NCI-H2107 treated with DMSO at 0.1 percent for 48 hours (cell line): ENCODE measurements at regions not wholly inside any gene's neighbourhood (a gene's known extent, or its start where the extent isn't known, plus 50 kb on each side); places are given as distances from the start of the nearest gene placed in this dataset.
"Not testable (repeated sequence)": the region's sequence is repeated elsewhere in the genome, so short reads cannot be mapped to it uniquely, and the experiment has no call there.

Experiments
- DNase-seq: peaks from one replicate; lab custom pipeline; 2025; ENCODE audit not compliant: unreplicated experiment; lab: John Stamatoyannopoulos, UW

DNA sequence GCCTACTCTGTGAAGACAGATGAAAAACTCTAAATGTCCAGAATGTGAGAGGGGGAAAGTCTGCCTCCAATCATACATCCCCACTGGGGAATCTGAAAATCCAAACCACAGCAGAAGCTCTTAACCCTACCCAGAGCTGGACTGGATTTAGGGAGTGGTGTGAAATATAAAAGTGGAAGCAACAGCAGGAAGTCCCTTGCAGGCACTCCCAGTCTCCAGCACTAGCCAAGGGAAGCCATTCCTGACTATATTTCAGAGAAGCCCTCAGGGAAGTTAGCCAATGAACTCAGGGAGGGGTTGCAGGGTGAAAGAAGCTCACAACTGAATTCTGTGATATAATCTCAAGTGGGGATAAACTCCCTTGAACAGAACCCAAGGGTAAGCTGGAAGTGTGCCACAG lies 51.5 kb downstream of the CRPPA start:
- no peak for DNase-seq

DNA sequence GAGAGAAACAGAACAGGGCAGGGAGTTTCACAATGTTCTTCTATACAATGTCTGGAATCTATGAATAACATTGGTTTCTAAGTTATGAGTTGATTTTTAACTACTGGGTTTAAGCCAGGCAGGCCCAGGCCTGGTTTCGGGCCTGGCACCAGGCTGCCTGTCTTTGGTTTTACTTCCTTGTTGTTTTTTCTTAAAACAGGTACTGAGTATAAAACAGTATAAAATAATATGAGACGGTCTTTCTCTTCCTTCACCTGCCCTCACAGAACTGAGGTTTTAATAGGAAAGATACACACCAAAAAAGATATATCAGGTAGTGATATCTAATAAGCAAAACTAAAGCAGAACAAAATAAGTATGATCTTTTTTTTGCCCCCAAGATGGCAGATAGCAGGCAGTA lies 52.0 kb downstream of the CRPPA start:
- DNase-seq: not testable (repeated sequence)

DNA sequence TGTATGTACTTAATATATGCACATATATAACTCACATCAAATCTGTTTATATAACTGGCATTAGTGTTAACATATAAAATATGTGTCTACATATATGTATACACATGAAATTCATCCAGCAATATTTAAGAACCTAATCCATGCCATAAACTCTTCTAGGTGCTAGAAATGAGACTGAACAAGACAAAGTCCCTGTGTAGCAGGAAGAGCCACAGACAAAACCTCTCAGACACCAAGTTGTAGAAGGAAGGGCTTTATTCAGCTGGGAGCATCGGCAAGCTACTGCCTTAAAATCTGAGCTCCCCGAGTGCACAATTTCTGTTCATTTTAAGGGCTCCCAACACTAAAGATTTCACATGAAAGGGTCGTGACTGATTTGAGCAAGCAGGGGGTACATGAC lies 52.5 kb downstream of the CRPPA start:
- no peak for DNase-seq

DNA sequence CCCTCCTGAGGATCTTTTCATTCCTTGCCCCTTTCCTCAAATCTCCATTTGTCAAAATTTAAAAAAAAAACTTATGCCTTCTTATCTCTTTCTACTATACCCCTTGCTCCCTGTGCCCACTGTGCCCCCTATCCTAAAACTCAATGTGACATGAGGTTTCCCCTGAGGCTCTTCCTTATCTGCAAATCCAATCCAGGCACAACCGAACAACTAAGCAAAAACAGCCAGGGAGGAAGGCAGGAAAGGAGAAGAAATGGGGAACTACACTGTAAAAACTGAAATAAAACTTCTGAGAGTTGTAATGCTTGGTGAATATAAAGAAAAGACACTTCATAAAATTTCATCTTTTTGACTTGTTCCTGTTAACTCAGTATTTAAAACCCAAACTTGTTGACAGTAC lies 54.2 kb downstream of the CRPPA start:
- no peak for DNase-seq

DNA sequence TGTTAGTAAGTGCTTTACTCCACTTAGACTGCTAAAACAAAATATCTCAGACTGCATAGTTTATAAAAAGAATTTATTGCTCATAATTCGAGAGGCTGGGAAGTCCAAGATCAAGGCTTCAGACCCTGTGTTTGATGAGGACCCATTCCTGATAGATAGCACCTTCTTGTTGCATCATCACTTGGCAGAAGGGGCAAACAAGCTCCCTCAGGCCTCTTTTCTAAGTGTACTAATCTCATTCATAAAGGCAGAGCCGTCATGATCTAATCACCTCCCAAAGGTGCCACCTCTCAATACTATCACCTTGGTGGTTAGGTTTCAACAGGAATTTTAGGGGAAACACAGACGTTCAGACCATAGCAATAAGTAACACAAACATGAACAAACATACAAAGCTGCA lies 55.4 kb downstream of the CRPPA start:
- DNase-seq: no peak

DNA sequence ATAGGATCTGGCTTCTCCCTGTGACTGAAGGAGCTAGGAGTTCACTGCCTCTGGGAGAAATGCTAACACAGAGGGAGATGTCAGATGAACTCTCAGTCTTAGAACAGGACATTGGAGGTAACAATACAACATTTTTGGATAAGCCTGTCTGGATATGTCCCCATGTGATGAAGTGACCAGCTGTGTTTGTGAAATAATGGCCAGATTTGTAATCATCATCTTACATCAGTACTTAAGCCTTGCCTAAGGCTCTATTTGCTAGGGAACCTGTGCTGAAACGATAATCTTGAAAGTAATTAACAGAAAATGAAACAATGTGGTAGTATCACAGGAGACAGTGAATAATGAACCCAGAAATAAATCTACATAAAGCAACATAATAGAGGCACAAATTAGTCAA lies 56.2 kb downstream of the CRPPA start:
- DNase-seq: no peak

DNA sequence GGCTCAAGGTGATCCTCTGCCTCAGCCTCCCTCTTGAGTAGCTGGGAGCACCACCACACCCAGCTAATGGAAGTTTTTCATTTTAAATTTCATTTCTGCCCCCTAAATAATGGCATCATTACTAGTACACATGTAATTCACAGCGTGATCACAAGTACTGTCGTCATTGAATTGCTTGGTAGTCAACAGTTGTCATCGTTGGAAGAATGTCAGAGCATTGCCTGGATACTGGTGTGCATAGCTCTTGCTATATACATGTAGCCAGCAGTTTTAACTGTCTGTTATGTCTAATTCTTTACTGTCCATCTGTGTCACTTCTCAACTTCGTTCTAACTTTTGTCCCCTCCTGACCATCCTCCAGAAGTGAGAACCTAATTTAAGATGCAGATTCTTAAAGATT lies 62.1 kb downstream of the CRPPA start:
- DNase-seq: no peak

DNA sequence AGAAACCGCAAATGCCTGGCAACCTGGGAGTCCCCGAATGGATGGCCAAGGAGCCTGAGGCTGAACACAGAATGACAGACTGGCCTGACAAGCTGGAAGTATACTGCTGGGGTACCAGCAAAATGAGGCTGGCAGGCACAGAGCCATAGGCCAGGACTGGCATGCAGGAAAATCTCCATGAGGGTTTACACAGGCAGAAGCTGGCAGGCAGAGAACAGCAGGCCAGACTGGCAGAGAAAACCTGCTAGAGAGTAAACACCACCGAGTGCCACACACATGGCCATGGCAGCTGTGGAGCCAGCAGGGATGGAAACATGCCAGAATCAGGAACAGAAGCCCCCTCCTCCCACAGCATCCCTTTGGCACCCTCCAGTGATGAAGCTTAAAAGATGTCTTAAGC lies 63.4 kb downstream of the CRPPA start:
- DNase-seq: no peak

DNA sequence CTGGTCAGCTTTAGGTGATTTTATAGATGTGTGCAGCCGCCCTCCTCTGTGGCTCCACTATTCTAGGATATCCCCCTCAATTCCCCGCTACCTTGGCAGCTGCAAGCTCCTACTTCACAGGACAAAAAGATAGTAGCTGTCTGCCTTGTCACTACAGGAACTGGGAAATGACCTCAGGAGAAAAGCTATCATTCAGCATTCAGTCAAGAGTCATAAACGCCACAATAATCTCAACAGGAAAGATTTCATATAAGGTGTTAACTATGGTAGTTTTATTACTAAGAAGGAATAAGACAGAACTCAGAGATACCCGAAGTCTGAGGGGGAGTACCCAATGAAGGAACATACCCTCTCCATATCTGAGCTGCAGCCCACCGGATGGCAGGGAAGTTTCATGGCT lies 63.9 kb downstream of the CRPPA start:
- no peak for DNase-seq

DNA sequence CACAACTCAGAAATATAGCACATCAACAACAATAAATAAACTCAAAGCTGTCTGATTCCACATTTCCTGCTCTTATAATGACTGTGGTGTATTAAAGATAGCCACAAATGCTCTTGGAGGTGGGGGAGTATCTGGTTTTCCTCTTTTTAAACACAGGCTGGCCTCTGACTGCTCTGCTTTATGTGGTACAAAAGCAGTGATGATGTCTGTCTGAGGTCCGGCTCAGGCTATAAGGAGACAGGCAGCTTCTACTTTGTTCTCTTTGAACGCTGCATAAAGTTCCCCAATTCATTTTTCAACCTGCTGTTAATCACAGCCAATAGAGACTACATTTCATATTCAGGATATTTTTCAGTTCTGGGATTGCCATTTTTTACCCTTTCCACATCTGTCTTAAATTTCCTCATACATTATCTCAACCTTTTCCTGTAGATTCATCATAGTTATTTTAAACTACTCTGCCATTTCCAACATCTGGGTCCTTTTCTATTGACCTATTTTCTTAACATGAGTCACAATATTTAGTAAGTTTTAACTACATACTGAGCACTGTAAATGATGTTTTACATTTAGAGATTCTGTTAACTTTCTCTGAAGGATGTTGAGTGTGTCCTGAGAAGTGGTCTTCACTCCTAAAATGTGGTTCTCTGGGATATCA lies 64.9 kb downstream of the CRPPA start:
- DNase-seq: no peak

DNA sequence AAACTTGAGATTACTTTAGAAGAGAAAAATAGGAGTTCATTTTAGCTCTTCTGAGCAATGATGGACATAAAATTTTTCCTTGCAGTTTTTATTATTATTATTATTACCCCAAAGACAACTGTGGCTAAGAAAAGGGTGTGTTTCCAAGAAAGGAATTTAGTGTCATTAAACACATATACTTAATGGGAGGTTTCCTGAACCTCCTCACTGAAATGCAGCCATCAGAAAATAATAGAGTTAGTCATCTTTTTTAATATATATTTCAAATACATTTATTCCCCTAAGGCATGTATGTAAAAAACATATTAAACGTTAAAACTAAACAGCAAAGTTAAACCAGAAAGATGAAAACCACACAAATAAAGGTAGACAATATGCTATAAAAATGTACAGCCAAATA lies 66.8 kb downstream of the CRPPA start:
- no peak for DNase-seq

DNA sequence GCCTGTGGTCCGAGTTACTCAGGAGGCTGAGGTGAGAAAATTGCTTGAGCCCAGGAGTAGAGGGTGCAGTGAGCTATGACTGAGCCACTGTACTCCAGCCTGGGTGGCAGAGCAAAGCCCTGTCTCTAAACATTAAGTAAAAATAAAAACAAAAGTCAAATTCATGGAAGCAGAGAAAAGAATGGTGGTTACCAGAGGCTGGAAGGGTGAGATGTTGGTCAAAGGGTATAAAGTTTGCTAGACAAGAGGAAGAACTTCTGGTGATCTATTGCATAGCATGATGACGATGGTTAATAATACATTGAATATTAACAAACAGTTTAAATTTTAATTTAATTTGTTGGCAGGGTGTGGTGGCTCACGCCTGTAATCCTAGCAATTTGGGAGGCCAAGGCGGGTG lies 68.1 kb downstream of the CRPPA start:
- DNase-seq: no peak

DNA sequence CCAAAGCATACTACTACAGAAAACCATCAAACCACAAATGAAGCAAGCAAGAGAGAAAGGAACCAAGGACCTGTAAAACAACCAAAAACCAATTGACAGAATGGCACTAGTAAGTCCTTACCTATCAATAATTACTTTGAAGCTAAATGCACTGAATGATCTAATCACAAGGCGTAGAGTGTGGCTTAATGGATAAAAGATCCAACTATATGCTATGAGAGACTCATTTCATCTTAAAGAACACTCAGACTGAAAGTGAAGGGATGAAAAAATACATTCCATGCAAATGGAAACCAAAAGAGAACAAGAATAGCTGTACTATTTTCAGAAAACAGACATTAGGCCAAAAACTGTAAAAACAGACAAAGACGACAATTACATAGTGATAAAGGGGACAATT lies 70.7 kb downstream of the CRPPA start:
- DNase-seq: no peak

DNA sequence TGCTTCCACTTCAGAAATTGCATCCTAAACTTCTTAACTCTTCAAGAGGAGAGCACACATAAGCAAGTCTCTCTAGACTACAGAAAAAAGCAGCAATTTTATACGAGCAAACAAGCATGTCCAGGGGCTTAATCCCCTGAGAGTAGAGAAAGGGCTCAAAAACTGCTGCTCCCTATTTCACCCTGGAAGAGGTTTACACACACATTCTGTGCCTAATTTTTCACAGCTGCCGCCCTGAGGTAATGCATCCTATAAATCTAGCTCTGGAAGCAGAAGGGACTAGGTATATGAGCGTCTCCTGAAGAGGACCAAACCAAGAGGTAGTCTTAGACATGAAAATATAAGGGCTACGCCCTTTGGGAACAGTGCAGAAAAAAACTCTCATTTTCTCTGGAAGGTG lies 73.1 kb downstream of the CRPPA start:
- DNase-seq: no peak

DNA sequence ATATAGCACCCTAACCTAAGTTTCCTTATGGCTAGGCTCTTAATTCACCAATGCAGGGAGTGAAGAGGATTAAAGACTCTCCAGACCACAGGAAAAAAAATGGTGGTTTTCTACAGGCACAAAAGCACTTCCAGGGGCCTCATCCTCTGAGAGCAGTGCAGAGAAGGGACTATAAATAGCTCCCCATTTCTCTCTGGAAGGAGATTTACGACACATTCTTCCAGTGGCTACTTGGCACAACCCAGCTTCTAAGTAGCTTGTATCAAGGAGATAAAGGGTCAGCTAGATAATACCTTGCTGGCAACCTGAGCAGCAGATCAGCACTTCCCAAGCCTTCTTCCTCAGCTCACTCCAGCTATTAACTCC lies 73.5 kb downstream of the CRPPA start:
- DNase-seq: no peak

DNA sequence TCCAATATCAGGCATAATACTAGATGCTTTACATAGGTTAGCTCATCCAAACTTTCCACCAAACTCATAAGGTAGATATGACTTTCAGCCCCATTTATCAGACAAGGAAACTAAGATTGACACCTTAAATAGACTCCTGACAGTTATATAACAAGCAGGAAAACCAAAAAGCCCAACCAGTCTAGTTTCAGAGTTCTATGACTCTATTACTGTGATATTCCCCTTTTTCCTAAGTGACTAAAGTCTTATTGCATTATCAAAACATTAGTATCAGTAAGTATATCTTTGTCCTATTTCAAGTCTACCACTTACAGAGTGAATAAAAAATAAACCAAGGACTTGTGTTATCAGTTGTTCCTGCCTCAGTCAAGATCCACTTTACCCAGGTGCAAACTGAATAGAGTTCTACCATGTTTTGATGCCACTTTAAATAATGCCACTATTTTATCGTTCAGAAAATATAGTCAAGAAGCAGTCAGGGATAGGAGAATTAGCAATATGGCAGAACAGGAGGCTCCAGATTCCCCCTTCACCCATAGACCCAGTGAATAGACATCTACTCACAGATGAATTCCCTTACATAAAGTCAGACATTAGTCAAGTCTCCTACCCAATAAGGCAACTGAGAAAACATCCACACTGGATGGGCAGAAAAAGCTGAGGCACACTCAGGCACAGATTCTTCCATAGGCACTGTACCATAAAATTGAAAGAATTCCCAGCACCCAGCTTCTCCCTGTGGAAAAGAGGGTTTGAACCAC lies 74.1 kb downstream of the CRPPA start:
- no peak for DNase-seq

DNA sequence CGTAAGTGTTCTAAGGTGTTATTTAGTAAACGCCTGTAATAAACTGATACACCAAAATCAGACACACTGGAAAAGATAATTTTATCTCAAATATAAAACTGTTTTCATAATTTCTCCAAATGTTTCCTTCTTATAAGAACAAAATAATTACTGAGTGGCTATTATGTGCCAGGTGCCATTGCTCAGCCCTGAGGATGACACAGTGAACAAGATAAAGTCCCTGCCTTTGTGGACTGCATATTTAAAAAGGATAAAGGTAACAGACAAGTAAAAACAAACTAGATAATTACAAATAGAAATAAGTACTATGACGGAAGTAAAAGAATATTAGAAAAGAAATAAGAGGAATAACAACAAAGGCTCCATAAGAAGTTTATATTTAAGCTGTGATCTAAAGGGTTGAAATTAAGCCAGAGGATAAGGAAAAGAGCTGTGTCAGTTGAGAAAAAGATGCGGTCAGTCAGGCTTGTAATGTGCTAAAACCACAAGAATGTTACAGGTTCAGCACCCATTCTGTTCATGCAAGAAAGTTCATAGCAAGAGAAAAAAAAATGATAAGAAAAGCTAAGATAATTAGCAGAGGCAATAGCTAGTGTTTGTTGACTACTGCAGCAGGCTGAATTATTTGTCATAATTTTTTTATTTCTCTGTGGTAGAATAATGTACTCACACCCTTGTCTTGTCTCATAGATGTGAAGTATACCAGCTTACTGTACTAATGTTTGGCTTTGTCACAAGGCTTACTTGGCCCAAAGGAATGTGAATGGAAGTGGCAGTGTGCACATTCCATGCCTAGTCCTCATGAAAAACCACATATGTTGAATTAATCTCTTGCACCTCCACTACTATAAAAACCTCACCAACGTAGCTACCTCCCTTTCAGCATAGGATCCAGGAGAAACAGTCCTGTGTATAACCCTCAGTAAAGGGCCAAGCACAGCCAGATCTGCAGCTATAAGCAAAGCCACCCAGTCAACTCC lies 75.1 kb downstream of the CRPPA start:
- no peak for DNase-seq

DNA sequence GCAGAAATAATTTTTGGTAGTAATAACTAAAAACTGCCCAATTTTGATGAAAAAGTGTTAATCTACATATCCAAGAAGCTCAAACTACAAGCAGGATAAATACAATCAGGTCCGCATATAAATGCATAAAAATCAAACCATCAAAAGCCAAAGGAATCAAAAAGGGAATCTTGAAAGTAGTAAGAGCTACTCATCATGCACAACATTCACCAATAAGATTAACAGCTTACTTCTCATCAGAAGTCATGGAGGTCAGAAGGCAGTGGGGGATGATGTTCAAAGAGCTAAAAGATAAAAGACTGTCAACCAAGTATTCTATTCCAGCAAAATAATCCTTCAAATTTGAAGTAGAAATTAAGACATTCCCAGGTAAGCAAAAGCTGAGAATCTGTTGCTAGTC lies 76.4 kb downstream of the CRPPA start:
- no peak for DNase-seq

DNA sequence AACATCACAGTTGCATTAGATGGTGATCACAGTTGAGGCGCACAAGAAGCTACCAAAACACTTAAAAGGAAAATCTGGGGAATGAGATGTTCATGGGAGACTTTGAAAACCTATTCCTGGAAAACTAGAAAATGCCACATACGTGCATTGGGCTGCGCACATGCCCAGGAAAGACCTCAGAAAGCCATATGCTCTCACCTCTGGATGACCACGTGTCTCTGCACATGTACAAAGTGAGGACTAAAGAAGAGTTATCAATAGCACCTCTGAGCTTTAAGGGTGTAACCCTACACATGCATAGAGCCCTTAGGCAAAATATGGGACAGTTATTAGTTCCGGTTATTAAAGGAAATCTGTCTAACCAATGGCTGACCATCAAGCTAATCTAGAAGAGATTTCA lies 77.7 kb downstream of the CRPPA start:
- DNase-seq: no peak

DNA sequence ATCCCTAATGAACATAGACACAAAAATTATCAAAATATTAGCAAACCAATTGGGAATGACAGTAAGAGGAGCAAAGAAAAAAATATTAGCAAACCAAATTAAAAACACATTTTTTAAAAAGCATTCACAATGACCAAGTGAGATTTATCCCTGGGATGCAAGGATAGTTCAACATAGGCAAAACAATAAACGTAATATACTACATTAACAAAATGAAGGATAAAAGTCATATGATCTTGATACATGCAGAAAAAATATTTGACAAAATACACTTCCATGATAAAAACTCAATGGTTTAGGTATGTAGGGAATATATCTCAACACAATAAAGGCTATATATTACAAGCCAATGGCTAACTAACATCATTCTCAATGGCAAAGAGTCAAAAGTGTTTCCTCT lies 83.3 kb downstream of the CRPPA start:
- no peak for DNase-seq

DNA sequence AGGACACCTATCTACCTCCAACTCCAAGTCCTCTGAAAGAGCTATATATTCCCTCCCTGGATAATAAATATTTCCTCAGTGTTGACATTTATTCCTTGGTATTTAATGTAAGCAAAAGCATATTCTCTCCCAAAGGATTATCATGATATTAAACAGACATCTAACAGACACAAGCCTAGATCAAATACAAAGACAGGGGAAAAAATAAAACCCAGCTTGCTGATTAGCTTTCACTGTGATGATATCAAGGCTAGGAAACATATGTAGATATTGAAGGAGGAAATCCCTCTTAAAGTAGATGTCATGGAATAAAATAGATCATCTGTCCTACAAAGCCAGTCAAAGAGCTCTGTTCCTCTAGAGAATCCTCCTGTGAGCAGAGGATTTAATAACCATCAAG lies 95.2 kb downstream of the CRPPA start:
- DNase-seq: no peak

DNA sequence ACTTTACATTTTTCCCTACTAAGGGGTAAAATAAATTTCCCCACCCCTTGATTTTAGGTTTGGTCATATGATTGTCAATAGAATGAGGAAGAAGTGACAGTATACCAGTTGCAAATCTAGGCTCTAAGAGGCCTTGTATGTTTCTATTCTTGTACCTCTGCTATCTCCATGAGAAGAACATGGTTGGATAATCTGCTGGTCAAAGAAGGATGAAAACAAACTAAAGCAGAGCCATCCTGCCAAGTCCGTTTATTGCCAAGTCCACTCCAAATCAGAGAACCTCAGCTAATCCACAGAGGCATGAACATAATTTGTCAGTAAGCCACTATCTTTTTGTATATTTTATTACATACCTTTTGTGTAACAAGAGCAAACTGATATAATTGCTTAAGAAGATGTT lies 98.0 kb downstream of the CRPPA start:
- DNase-seq: no peak
